Uterus (tissue), 2 donors: ENCODE measurements at regions not wholly inside any gene's neighbourhood (a gene's known extent, or its start where the extent isn't known, plus 50 kb on each side); places are given as distances from the start of the nearest gene placed in this dataset.

Source experiments
- POLR2A ChIP-seq, 2 donors: fragments of 450-650 bp; IDR thresholded peaks; one replicate each; pipeline ENCODE4 v1.6.1; 2016; ENCODE audit warnings: antibody characterized with exemption in 2 of 2, mild to moderate bottlenecking in 1 of 2, moderate library complexity in 1 of 2
- TF ChIP-seq, protein P1 (sequence below), 4 experiments: fragments of 200-600 bp in 2 of 4; fragments of 450-650 bp in 2 of 4; sonication (generic) in 2 of 4; IDR thresholded peaks; one replicate each; pipeline ENCODE4 v1.5.1; 2016 to 2019; ENCODE audit warnings: antibody characterized with exemption in 4 of 4, mild to moderate bottlenecking in 2 of 4, moderate library complexity in 1 of 4

- TF ChIP-seq, protein P1, sequence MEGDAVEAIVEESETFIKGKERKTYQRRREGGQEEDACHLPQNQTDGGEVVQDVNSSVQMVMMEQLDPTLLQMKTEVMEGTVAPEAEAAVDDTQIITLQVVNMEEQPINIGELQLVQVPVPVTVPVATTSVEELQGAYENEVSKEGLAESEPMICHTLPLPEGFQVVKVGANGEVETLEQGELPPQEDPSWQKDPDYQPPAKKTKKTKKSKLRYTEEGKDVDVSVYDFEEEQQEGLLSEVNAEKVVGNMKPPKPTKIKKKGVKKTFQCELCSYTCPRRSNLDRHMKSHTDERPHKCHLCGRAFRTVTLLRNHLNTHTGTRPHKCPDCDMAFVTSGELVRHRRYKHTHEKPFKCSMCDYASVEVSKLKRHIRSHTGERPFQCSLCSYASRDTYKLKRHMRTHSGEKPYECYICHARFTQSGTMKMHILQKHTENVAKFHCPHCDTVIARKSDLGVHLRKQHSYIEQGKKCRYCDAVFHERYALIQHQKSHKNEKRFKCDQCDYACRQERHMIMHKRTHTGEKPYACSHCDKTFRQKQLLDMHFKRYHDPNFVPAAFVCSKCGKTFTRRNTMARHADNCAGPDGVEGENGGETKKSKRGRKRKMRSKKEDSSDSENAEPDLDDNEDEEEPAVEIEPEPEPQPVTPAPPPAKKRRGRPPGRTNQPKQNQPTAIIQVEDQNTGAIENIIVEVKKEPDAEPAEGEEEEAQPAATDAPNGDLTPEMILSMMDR (IDR thresholded peaks at IDR 0.05): no peak
- TF ChIP-seq POLR2A (IDR thresholded peaks at IDR 0.05): no peak
These were observed 550.2 kb upstream of the MIR17HG start for GRCh38 chr13:90797335-90797734.
